Endothelial cell of umbilical vein (primary cell): ENCODE measurements at regions not wholly inside any gene's neighbourhood (a gene's known extent, or its start where the extent isn't known, plus 50 kb on each side); places are given as distances from the start of the nearest gene placed in this dataset.

Source experiments
- BruUV-seq: library from RNA; stranded (reverse); fragments of 400-500 nt; replicated peaks from 2 replicates; lab custom pipeline; 2021; lab: Mats Ljungman, UMichigan
- CTCF ChIA-PET: fragments of 300-600, 350-600 bp; sonication (Branson Sonifier 250); formaldehyde crosslinking; loops from one replicate; lab custom pipeline; 2021; ENCODE audit warnings: antibody characterized with exemption, inconsistent platforms; lab: Charles Lee
- POLR2A ChIA-PET: fragments of 300-600, 350-600 bp; sonication (Branson Sonifier 250); formaldehyde crosslinking; loops from one replicate; lab custom pipeline; 2021; ENCODE audit warnings: antibody characterized with exemption, inconsistent platforms; lab: Charles Lee
- DNase-seq: peaks from one replicate; pipeline ENCODE4 v3.0.0-alpha.2; 2011; ENCODE audit warnings: low read depth, low spot score
- FAIRE-seq: peaks from 2 replicates; lab custom pipeline; 2011; peaks lifted over from hg19 to GRCh38; lab: Jason Lieb, UNC
- H2AFZ ChIP-seq: 2 replicates; pipeline ENCODE4 v1.6.0; 2012; ENCODE audit warnings: low read depth, low read length, control low read depth, inconsistent platforms
- H3K27ac ChIP-seq: 2 replicates; pipeline ENCODE4 v1.5.1; 2011; ENCODE audit warnings: low read depth, mild to moderate bottlenecking, control low read depth, low read length, moderate library complexity; ENCODE audit not compliant: insufficient read depth
- H3K27me3 ChIP-seq, 2 experiments: 2 replicates each; pipeline versions ENCODE4 v1.6.0 to v1.6.1; 2011; ENCODE audit warnings: low read length in 2 of 2, mixed read lengths in 1 of 2; ENCODE audit not compliant: control insufficient read depth in 2 of 2, insufficient read depth in 2 of 2
- H3K36me3 ChIP-seq, 2 experiments: 2 replicates in 1 of 2; 3 replicates in 1 of 2; pipeline ENCODE4 v1.5.1; 2011; ENCODE audit warnings: low read length in 2 of 2, mild to moderate bottlenecking in 1 of 2, moderate library complexity in 1 of 2; ENCODE audit not compliant: control insufficient read depth in 2 of 2, insufficient read depth in 2 of 2; ENCODE audit errors: extremely low read depth in 1 of 2
- H3K4me1 ChIP-seq: 3 replicates; pipeline ENCODE4 v1.5.1; 2011; ENCODE audit warnings: mild to moderate bottlenecking, low read length; ENCODE audit not compliant: control insufficient read depth, insufficient read depth; ENCODE audit errors: extremely low read depth
- H3K4me2 ChIP-seq: 2 replicates; pipeline ENCODE4 v1.6.1; 2011; ENCODE audit warnings: low read length, control low read depth, mixed read lengths; ENCODE audit not compliant: insufficient read depth
- H3K4me3 ChIP-seq, 3 experiments: fragments of 200-600 bp in 1 of 3; sonication (generic), shearing (Covaris generic) in 1 of 3; replicated peaks in 1 of 3; 2 replicates each; pipeline ENCODE4 v1.5.1; 2011 to 2016; ENCODE audit warnings: control low read depth in 3 of 3, low read length in 3 of 3, mild to moderate bottlenecking in 2 of 3, inconsistent platforms in 1 of 3, low read depth in 1 of 3, moderate library complexity in 1 of 3; ENCODE audit not compliant: insufficient read depth in 1 of 3
- H3K79me2 ChIP-seq: 2 replicates; pipeline ENCODE4 v1.6.0; 2012; ENCODE audit warnings: low read length, inconsistent platforms; ENCODE audit not compliant: control insufficient read depth, insufficient read depth
- H3K9ac ChIP-seq: replicated peaks from 2 replicates; pipeline ENCODE3; 2011; ENCODE audit warnings: low read length, control low read depth; ENCODE audit not compliant: insufficient read depth; ENCODE audit errors: extremely low read depth
- H3K9me1 ChIP-seq: replicated peaks from 3 replicates; pipeline ENCODE4 v1.6.0; 2011; ENCODE audit warnings: mild to moderate bottlenecking, low read length; ENCODE audit not compliant: control insufficient read depth, insufficient read depth; ENCODE audit errors: extremely low read depth
- H3K9me3 ChIP-seq: replicated peaks from 2 replicates; pipeline ENCODE4 v1.5.1; 2012; ENCODE audit warnings: low read length, inconsistent platforms; ENCODE audit not compliant: control insufficient read depth, insufficient read depth
- H4K20me1 ChIP-seq: replicated peaks from 2 replicates; pipeline ENCODE3; 2011; ENCODE audit warnings: mild to moderate bottlenecking, low read length; ENCODE audit not compliant: control insufficient read depth, insufficient read depth; ENCODE audit errors: extremely low read depth
- CTCF ChIP-seq, 2 donors: IDR thresholded peaks; 1 replicate in 1 of 2; 2 replicates in 1 of 2; pipeline ENCODE4 v1.5.1; 2011; ENCODE audit warnings: low read length in 2 of 2, mild to moderate bottlenecking in 2 of 2, moderate library complexity in 2 of 2, control low read depth in 1 of 2, inconsistent platforms in 1 of 2, low read depth in 1 of 2; ENCODE audit not compliant: insufficient read depth in 1 of 2; ENCODE audit errors: extremely low read depth in 1 of 2
- EZH2 ChIP-seq: IDR thresholded peaks from 2 replicates; pipeline ENCODE4 v1.6.1; 2012; ENCODE audit warnings: borderline replicate concordance, low read depth, mild to moderate bottlenecking, moderate library complexity, low read length, inconsistent platforms; ENCODE audit not compliant: severe bottlenecking
- FOS ChIP-seq: IDR thresholded peaks from 2 replicates; pipeline ENCODE4 v1.6.1; 2011; ENCODE audit warnings: mild to moderate bottlenecking, low read length, moderate library complexity, borderline replicate concordance; ENCODE audit not compliant: insufficient read depth
- GATA2 ChIP-seq: IDR thresholded peaks from 2 replicates; pipeline ENCODE4 v1.7.0; 2011; ENCODE audit warnings: low read depth, mild to moderate bottlenecking, moderate library complexity, mixed read lengths, low read length; ENCODE audit not compliant: insufficient read length, insufficient read depth
- JUN ChIP-seq: IDR thresholded peaks from 2 replicates; pipeline ENCODE4 v1.6.1; 2011; ENCODE audit warnings: borderline replicate concordance, low read depth; ENCODE audit not compliant: insufficient read length, insufficient read depth
- MYC ChIP-seq: IDR thresholded peaks from one replicate; pipeline ENCODE4 v1.6.1; 2011; ENCODE audit warnings: mild to moderate bottlenecking, low read depth, low read length
- POLR2A ChIP-seq: IDR thresholded peaks from 2 replicates; pipeline ENCODE4 v1.6.1; 2012; ENCODE audit warnings: low read depth, mild to moderate bottlenecking, control low read depth, low read length
- POLR2AphosphoS5 ChIP-seq: IDR thresholded peaks from 2 replicates; pipeline ENCODE4 v1.6.1; 2012; ENCODE audit warnings: low read depth, mild to moderate bottlenecking, control low read depth, low read length, moderate library complexity; ENCODE audit not compliant: insufficient read depth
- dilution Hi-C: fragments of 300-500 bp; cut with MboI; formaldehyde crosslinking; loops from one replicate; pipeline ENCODE4 v1.15.0; 2019; ENCODE audit warnings: low sequenced_read_pairs; ENCODE audit not compliant: extremely low pct_ligation_motif_present
- intact Hi-C: fragments of 100-400 bp; cut with micrococcal nuclease; formaldehyde crosslinking; loops from one replicate; pipeline ENCODE4 v1.10.0; 2022
- TF ChIP-seq, protein P1 (sequence below): IDR thresholded peaks from 2 replicates; pipeline ENCODE4 v1.6.1; 2011; ENCODE audit not compliant: insufficient read depth, insufficient read length

DNA sequence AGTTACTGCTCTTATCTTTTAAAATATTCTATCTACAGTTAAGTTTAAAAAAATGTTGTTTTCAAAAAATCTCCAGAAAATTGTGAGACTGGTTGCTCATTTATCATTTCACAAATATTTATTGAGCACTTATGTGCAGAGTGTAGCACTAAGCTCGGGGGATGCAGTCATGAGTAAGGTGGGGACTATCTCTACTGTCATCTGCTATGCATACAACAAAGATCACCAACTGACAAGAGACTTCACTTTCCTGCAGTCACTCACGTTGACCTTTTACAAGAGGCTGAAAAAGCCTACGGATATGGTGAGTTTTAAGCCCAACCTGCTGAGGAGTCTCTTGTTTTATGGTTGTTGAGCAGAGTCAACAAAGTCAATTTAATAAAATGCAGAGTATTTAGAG is 392.5 kb downstream of the KLF12 start:
- Histone ChIP-seq H3K27me3 (no peaks in the 10 kb centered on the region), H3K36me3 (no peaks in the 10 kb centered on the region), H3K9ac (no peak overlapping the region), H3K9me1 (peaks cover 3% of the 10 kb centered on the region), H3K4me3 (no peak overlapping the region), H3K9me3 (no peaks in the 10 kb centered on the region), H2AFZ (no peak overlapping the region), H3K4me1 (no peaks in the 10 kb centered on the region), H3K79me2 (no peaks in the 10 kb centered on the region), H3K4me2 (no peak overlapping the region), H4K20me1 (no peaks in the 10 kb centered on the region), H3K27ac (no peak overlapping the region)
- ChIA-PET CTCF (interaction anchor here (0.6 to 1.1 kb wide), 3 partner anchors 56 to 1181 kb away, joined by 3 to 5 read pairs (median 3); no protein-coding TSS in a partner anchor), POLR2A (no interaction called here)
- dilution Hi-C loops: no loop called here
- DNase-seq (no peak), FAIRE-seq (no peak)
- BruUV-seq: no TSS peak
- intact Hi-C loops: no loop called here
- no peak for TF ChIP-seq CTCF (IDR thresholded peaks at IDR 0.05; ENCODE audit: extremely low read depth in 1 of 2, insufficient read depth in 1 of 2, low read depth in 1 of 2, low read length in 2 of 2)
- no peak for TF ChIP-seq GATA2
- no peak for TF ChIP-seq FOS
- no peak for TF ChIP-seq JUN
- no peak for TF ChIP-seq EZH2
- TF ChIP-seq, protein P1, sequence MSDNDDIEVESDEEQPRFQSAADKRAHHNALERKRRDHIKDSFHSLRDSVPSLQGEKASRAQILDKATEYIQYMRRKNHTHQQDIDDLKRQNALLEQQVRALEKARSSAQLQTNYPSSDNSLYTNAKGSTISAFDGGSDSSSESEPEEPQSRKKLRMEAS: no peak
- no peak for TF ChIP-seq MYC
- TF ChIP-seq POLR2A: no peak
- TF ChIP-seq POLR2AphosphoS5: no peak
